ENCODE measurements at regions not wholly inside any gene's neighbourhood (a gene's known extent, or its start where the extent isn't known, plus 50 kb on each side); places are given as distances from the start of the nearest gene placed in this dataset.

DNA sequence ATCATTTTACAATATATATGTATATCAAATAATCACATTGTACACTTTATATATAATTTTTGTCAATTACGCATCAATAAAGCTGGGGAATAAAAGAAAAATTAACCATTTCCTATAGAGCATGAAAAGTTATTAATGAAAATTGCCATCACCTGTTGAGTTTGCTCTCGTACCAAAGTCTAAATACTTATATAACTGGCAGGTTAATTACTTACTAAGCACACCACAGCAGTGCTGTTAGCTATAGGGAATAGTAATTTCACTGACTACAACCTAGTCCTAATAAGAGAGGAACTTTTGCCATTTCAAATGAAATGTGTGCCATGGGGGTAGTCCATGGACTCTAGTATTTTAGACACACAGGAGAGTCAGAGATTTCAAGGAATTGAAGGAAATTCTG, 176.9 kb upstream of the COL1A2 start:
- TF ChIP-seq, protein P1, sequence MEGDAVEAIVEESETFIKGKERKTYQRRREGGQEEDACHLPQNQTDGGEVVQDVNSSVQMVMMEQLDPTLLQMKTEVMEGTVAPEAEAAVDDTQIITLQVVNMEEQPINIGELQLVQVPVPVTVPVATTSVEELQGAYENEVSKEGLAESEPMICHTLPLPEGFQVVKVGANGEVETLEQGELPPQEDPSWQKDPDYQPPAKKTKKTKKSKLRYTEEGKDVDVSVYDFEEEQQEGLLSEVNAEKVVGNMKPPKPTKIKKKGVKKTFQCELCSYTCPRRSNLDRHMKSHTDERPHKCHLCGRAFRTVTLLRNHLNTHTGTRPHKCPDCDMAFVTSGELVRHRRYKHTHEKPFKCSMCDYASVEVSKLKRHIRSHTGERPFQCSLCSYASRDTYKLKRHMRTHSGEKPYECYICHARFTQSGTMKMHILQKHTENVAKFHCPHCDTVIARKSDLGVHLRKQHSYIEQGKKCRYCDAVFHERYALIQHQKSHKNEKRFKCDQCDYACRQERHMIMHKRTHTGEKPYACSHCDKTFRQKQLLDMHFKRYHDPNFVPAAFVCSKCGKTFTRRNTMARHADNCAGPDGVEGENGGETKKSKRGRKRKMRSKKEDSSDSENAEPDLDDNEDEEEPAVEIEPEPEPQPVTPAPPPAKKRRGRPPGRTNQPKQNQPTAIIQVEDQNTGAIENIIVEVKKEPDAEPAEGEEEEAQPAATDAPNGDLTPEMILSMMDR (conservative IDR thresholded peaks at IDR 0.05 in 1 of 2, IDR thresholded peaks at IDR 0.05 in 1 of 2; ENCODE audit: low read depth in 1 of 2, low read length in 2 of 2), result no peak
- TF ChIP-seq EZH2 (IDR thresholded peaks at IDR 0.05; ENCODE audit: low read length, missing control alignments), result no peak
